GM20000 (cell line): ENCODE measurements at regions not wholly inside any gene's neighbourhood (a gene's known extent, or its start where the extent isn't known, plus 50 kb on each side); places are given as distances from the start of the nearest gene placed in this dataset.

Experiments
- DNase-seq: peaks from one replicate; pipeline ENCODE4 v3.0.0; 2012; ENCODE audit warnings: low spot score
- TF ChIP-seq, protein P1 (sequence below): IDR thresholded peaks from 2 replicates; pipeline ENCODE4 v1.5.1; 2012; ENCODE audit warnings: mild to moderate bottlenecking, control low read depth; ENCODE audit errors: extremely low read depth, missing control alignments

DNA sequence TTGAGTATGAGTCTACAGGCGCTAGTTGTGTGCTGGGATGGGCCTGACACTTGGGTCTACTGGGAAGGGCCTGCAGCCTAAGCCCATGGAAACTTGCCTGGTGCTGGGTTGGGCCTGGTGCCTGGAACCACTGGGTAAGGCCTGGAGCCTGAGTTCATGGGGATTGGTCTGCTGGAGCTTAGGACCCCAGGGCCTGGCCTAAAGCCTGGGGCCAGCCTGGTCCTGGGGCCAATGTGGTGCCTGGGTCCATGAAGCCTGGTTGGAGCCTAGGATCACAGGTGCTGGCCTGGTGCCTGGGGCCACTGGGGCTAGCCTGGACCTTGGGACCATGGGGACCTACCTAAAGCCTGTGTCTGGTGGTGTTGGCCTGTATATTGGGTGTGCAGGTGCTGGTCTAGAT lies 270.3 kb upstream of the GRIA3 start:
- TF ChIP-seq, protein P1, sequence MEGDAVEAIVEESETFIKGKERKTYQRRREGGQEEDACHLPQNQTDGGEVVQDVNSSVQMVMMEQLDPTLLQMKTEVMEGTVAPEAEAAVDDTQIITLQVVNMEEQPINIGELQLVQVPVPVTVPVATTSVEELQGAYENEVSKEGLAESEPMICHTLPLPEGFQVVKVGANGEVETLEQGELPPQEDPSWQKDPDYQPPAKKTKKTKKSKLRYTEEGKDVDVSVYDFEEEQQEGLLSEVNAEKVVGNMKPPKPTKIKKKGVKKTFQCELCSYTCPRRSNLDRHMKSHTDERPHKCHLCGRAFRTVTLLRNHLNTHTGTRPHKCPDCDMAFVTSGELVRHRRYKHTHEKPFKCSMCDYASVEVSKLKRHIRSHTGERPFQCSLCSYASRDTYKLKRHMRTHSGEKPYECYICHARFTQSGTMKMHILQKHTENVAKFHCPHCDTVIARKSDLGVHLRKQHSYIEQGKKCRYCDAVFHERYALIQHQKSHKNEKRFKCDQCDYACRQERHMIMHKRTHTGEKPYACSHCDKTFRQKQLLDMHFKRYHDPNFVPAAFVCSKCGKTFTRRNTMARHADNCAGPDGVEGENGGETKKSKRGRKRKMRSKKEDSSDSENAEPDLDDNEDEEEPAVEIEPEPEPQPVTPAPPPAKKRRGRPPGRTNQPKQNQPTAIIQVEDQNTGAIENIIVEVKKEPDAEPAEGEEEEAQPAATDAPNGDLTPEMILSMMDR = no peak
- no peak for DNase-seq

DNA sequence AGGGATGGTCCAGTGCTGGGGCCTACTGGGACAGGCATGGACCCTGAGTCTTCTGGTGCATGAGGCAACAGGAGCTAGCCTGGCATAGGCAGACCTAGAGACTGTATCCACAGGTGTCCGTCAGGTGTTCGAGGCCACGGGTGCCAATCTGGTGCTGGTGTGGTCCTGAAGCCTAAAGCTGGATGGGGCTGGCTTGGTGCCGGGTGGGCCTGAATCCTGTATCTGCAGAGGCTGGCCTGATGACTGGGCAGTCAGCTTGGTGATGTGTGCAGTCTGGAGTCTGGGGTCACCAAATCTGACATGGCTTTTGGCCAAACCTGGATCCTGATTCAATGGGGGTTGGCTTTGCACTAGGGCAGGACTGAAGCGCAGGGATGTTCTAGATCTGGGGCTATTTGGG lies 269.8 kb upstream of the GRIA3 start:
- DNase-seq = no peak
- TF ChIP-seq, protein P1 = no peak

DNA sequence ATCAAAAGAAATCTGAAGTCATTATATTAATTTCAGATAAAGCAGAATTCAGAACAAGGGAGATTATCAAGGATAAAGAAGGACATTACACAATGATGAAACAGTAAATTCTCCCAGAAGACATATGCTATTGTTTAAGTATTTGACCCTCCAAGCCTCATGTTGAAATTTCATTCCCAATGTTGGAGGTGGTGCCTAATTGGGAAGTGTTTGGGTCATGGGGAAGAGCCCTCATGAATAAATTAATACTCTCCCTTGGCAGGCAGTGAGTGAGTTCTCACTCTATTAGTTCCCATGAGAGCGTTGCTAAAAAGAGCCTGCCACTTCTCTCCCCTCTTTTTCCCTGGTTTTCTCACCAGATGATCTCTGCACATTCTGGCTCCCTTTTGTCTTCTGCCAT lies 249.9 kb upstream of the GRIA3 start:
- no peak for DNase-seq
- TF ChIP-seq, protein P1 = no peak

DNA sequence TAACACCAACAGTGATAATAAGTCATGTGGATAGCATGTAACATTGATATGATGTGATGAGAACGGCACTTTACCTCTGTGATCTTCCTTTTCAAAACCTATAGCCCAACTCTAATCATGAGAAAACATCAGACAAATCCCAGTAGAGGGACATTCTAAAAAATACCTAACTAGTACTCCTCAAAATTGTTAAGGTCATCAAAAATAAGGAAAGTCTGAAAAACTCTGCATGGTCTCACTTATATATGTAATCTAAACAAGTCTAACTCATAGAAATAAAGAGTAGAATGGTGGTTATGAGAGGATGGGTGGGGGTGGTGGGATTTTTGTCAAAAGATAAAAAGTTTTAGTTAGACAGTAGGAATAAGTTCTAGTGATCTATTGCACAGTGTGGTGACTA lies 243.9 kb upstream of the GRIA3 start:
- DNase-seq = no peak
- TF ChIP-seq, protein P1 = no peak

DNA sequence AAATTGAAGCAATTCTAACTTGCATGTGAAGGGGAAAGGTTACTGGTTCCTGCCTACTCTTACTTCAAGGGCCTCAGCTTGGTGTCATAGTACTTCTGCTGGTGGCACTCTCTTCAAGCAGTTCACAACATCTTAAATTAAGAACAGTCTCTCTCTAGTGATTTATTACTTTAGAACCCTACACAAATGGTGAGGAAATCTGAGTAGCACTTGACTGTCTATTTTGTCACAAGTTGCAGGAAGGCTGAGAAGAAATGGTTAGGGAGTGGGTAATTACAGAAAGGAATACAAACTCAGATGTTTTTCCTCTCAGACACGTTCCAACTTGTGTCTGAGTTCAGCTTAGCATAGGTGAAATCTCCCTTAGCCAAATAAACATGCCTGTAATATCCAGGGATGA lies 242.3 kb upstream of the GRIA3 start:
- TF ChIP-seq, protein P1 = no peak
- DNase-seq = no peak

DNA sequence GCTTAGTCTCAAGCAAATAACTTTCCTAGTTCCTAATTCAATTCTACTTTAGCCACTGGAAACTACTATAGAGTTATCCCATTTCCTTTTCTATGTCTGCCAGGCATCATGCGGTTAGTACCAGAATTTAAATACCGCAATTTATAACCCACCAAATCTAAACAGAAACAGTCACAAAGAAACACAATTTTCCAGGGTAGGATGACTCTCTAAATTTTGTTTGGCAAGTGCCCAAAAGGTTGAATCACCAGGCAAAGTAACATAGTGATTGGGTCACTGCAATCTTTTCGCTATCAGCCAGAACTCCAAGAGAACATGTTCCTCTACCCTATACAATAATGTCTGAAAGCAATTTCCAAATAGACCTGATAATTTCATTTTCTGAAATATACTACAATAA lies 240.2 kb upstream of the GRIA3 start:
- TF ChIP-seq, protein P1 = no peak
- no peak for DNase-seq

DNA sequence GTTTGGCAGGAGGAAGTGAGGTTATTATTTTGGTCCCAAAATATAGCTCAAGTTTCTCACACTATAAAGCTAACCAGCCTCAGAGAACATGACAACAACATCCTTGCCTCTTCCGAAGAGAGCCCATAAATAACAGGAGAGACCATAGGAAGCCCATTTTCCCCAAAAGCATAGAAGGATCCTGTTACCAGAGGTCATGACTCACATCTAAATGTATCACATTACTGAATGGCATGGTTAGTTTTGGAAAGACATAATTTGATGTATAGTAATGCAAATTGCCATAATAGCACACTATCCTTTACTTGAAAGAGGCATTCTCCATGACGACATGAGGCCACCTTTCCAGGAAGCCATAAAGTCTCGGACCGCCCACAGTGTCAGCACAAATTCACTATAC lies 238.8 kb upstream of the GRIA3 start:
- TF ChIP-seq, protein P1 = no peak
- DNase-seq = no peak
